Loucy (cell line): ENCODE measurements at regions not wholly inside any gene's neighbourhood (a gene's known extent, or its start where the extent isn't known, plus 50 kb on each side); places are given as distances from the start of the nearest gene placed in this dataset.

Source experiments
- H2AFZ ChIP-seq: fragments of 200-600 bp; sonication (generic); 2 replicates; pipeline ENCODE4 v1.6.0; 2016; ENCODE audit warnings: antibody characterized with exemption, mild to moderate bottlenecking, low read length, moderate library complexity
- H3F3A ChIP-seq: fragments of 200-600 bp; 2 replicates; pipeline ENCODE4 v1.6.0; 2016; ENCODE audit warnings: antibody characterized with exemption, low read depth, mild to moderate bottlenecking
- H3K27me3 ChIP-seq: fragments of 200-600 bp; sonication (generic); 2 replicates; pipeline ENCODE4 v1.6.1; 2014; ENCODE audit warnings: low read length, mild to moderate bottlenecking; ENCODE audit not compliant: insufficient read depth, poor library complexity, severe bottlenecking
- H3K36me3 ChIP-seq: fragments of 200-600 bp; sonication (generic); 2 replicates; pipeline ENCODE4 v1.6.1; 2016; ENCODE audit warnings: low read length; ENCODE audit not compliant: insufficient read depth
- H3K4me1 ChIP-seq: fragments of 200-600 bp; sonication (generic); 2 replicates; pipeline ENCODE4 v1.5.1; 2014; ENCODE audit warnings: low read length, mild to moderate bottlenecking; ENCODE audit not compliant: insufficient read depth, poor library complexity, severe bottlenecking
- H3K4me2 ChIP-seq: fragments of 200-600 bp; sonication (generic); 2 replicates; pipeline ENCODE4 v1.6.0; 2014; ENCODE audit warnings: antibody characterized with exemption, low read length, low read depth, mild to moderate bottlenecking; ENCODE audit not compliant: poor library complexity, severe bottlenecking
- H3K4me3 ChIP-seq: fragments of 200-600 bp; sonication (generic); 2 replicates; pipeline ENCODE4 v1.5.1; 2014; ENCODE audit warnings: low read length, mild to moderate bottlenecking, mixed read lengths; ENCODE audit not compliant: poor library complexity, severe bottlenecking
- H3K79me2 ChIP-seq: fragments of 200-600 bp; sonication (generic); 2 replicates; pipeline ENCODE4 v1.6.1; 2014; ENCODE audit warnings: low read length; ENCODE audit not compliant: insufficient read depth
- H3K9ac ChIP-seq: fragments of 200-600 bp; sonication (generic); 2 replicates; pipeline ENCODE4 v1.6.0; 2014; ENCODE audit warnings: mild to moderate bottlenecking, low read depth, low read length, moderate library complexity; ENCODE audit not compliant: poor library complexity, severe bottlenecking
- H3K9me2 ChIP-seq: fragments of 200-600 bp; sonication (generic); replicated peaks from 2 replicates; pipeline ENCODE4 v1.6.1; 2016; ENCODE audit warnings: low read depth, low read length, mixed read lengths
- H3K9me3 ChIP-seq: fragments of 200-600 bp; sonication (generic); 2 replicates; pipeline ENCODE4 v1.6.1; 2014; ENCODE audit warnings: mild to moderate bottlenecking, antibody characterized with exemption, low read length, low read depth; ENCODE audit not compliant: insufficient read depth
- H4K20me1 ChIP-seq: fragments of 200-600 bp; sonication (generic); 2 replicates; pipeline ENCODE4 v1.6.0; 2014; ENCODE audit warnings: antibody characterized with exemption, low read length, mild to moderate bottlenecking; ENCODE audit not compliant: insufficient read depth, poor library complexity, severe bottlenecking
- EZH2phosphoT487 ChIP-seq: fragments of 200-600 bp; IDR thresholded peaks from 2 replicates; pipeline ENCODE4 v1.6.1; 2018; ENCODE audit warnings: antibody characterized with exemption, mild to moderate bottlenecking, moderate library complexity, borderline replicate concordance
- TF ChIP-seq, protein P1 (sequence below): fragments of 200-600 bp; sonication (generic); conservative IDR thresholded peaks from 2 replicates; pipeline ENCODE4 v1.5.1; 2014; ENCODE audit warnings: mild to moderate bottlenecking, antibody characterized with exemption, low read length

DNA sequence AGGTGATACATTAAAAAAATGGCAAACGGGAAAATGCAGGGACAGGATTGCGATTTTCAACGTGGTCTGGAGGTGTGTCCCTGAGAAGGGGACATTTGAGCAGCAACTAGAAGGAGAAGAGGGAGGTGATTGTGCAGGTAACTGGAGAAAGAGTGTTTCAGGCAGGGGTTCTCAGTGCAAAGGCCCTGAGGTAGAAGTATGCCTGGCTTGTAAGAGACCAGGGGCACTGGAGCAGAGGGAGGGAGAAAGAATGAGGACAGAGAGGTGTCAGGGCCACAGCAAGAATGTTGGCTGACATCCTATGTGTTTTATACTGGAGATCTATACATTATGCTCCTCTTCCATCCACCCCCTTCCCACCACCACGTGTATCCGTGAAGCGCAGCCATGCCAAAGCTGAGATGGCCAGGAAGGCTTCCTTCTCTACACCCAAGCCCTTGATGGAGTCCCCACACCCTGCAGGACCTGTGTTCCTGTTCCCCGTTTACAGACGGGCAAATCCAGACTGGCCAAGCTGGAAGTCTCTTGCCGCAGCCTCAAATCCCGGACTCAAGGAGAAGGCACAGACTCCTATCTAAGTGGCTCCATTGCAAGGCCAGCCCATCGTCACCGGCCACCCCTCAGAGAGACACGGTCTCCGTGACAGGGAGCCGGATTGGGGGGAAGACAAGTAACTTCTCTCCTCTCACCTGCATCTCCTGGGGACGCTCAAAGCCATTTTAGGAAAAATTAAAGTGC lies 416.1 kb downstream of the MN1 start:
- TF ChIP-seq, protein P1, sequence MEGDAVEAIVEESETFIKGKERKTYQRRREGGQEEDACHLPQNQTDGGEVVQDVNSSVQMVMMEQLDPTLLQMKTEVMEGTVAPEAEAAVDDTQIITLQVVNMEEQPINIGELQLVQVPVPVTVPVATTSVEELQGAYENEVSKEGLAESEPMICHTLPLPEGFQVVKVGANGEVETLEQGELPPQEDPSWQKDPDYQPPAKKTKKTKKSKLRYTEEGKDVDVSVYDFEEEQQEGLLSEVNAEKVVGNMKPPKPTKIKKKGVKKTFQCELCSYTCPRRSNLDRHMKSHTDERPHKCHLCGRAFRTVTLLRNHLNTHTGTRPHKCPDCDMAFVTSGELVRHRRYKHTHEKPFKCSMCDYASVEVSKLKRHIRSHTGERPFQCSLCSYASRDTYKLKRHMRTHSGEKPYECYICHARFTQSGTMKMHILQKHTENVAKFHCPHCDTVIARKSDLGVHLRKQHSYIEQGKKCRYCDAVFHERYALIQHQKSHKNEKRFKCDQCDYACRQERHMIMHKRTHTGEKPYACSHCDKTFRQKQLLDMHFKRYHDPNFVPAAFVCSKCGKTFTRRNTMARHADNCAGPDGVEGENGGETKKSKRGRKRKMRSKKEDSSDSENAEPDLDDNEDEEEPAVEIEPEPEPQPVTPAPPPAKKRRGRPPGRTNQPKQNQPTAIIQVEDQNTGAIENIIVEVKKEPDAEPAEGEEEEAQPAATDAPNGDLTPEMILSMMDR, result no peak
- TF ChIP-seq EZH2phosphoT487, result no peak
- H3F3A ChIP-seq, result no peaks in the 10 kb centered on the region
- no peaks in the 10 kb centered on the region for H3K9me3 ChIP-seq
- no peak overlapping the region for H3K4me3 ChIP-seq
- H3K27me3 ChIP-seq, result no peaks in the 10 kb centered on the region
- H3K79me2 ChIP-seq, result no peaks in the 10 kb centered on the region
- no peaks in the 10 kb centered on the region for H3K36me3 ChIP-seq
- no peak overlapping the region for H3K9ac ChIP-seq
- no peaks in the 10 kb centered on the region for H3K4me1 ChIP-seq
- H3K4me2 ChIP-seq, result no peak overlapping the region
- H4K20me1 ChIP-seq, result no peaks in the 10 kb centered on the region
- no peaks in the 10 kb centered on the region for H3K9me2 ChIP-seq
- no peak overlapping the region for H2AFZ ChIP-seq

DNA sequence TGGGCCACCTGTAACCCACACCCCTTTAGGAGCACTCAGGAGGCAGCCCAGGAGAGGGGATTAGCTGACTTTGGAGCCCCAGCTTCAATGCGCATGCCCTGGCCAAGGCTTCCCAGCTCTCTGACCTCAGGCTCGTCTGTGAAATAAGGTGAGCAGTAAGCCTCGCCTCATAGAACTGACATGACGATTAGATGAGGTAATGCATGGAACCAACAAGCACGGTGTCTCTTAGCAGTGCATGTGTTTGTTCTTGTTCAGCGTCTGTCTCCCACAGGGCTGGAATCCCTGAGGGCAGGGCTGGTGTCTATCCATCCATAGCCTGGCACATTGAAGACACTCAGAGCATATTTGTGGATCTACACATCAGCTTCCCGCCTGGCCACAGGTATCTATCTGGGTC lies 415.4 kb downstream of the MN1 start:
- Histone ChIP-seq H3K9me3 (no peaks in the 10 kb centered on the region), H3K9ac (no peak overlapping the region), H3K79me2 (no peaks in the 10 kb centered on the region), H3F3A (no peaks in the 10 kb centered on the region), H3K9me2 (no peaks in the 10 kb centered on the region), H3K27me3 (no peaks in the 10 kb centered on the region), H3K36me3 (no peaks in the 10 kb centered on the region), H3K4me2 (no peak overlapping the region), H3K4me3 (no peak overlapping the region), H2AFZ (no peak overlapping the region), H4K20me1 (no peaks in the 10 kb centered on the region), H3K4me1 (no peaks in the 10 kb centered on the region)
- no peak for TF ChIP-seq EZH2phosphoT487
- TF ChIP-seq, protein P1, result no peak

DNA sequence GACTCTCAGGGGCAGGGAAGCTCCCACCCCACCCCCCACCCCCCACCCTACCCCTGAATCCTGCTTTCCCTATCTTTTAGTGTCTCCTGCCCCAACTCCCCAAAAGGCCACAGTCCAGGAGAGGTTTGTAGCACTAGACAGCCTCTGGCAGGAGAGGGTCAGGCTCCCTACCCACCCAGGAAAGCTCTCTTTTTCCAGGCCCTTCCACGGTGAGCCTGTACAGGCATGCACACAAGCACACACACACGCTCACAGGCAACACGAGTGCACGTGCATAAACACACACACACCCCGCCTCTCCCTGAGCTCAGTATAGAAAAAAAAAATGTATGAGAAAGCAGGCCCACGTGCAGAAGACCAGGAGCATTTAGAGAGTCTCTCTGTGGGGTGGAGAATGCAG lies 414.0 kb downstream of the MN1 start:
- no peaks in the 10 kb centered on the region for H3K36me3 ChIP-seq
- no peaks in the 10 kb centered on the region for H3K4me1 ChIP-seq
- no peaks in the 10 kb centered on the region for H3F3A ChIP-seq
- H3K27me3 ChIP-seq, result no peaks in the 10 kb centered on the region
- H2AFZ ChIP-seq, result no peak overlapping the region
- no peak for TF ChIP-seq EZH2phosphoT487
- TF ChIP-seq, protein P1, result no peak
- H4K20me1 ChIP-seq, result no peaks in the 10 kb centered on the region
- no peak overlapping the region for H3K4me3 ChIP-seq
- no peaks in the 10 kb centered on the region for H3K9me3 ChIP-seq
- no peak overlapping the region for H3K9ac ChIP-seq
- H3K79me2 ChIP-seq, result no peaks in the 10 kb centered on the region
- H3K9me2 ChIP-seq, result no peaks in the 10 kb centered on the region
- no peak overlapping the region for H3K4me2 ChIP-seq
